BJ (cell line): ENCODE measurements at regions not wholly inside any gene's neighbourhood (a gene's known extent, or its start where the extent isn't known, plus 50 kb on each side); places are given as distances from the start of the nearest gene placed in this dataset.
"Not testable (repeated sequence)": the region's sequence is repeated elsewhere in the genome, so short reads cannot be mapped to it uniquely, and the experiment has no call there.

Experiments
- CTCF ChIA-PET: fragments of 350-600 bp; formaldehyde crosslinking; extraction: SDS; loops from one replicate; lab custom pipeline; 2021; ENCODE audit warnings: antibody characterized with exemption, inconsistent platforms; lab: Yijun Ruan, JAX
- POLR2A ChIA-PET: fragments of 300-600 bp; sonication (Branson Sonifier 250); formaldehyde crosslinking; extraction: SDS; loops from one replicate; lab custom pipeline; 2021; ENCODE audit warnings: antibody characterized with exemption; lab: Charles Lee
- DNase-seq: peaks from one replicate; pipeline ENCODE4 v3.0.0-alpha.2; 2011; ENCODE audit warnings: low read depth
- H3K27me3 ChIP-seq: 2 replicates; pipeline ENCODE4 v1.6.0; 2011; ENCODE audit warnings: low read length; ENCODE audit not compliant: control insufficient read depth, insufficient read depth
- H3K36me3 ChIP-seq: 2 replicates; pipeline ENCODE4 v1.5.1; 2011; ENCODE audit warnings: low read length; ENCODE audit not compliant: control insufficient read depth, insufficient read depth
- H3K4me3 ChIP-seq: 2 replicates; pipeline ENCODE4 v1.5.1; 2011; ENCODE audit warnings: low read depth, mild to moderate bottlenecking, control low read depth, low read length
- CTCF ChIP-seq: IDR thresholded peaks from 2 replicates; pipeline ENCODE4 v1.5.1; 2011; ENCODE audit warnings: low read depth, mild to moderate bottlenecking, control low read depth, inconsistent platforms, low read length, moderate library complexity; ENCODE audit not compliant: insufficient read depth

GRCh38 chr5:60458666-60459065, 241.3 kb downstream of the DEPDC1B start:
- no peak overlapping the region for H3K4me3 ChIP-seq
- H3K36me3 ChIP-seq = no peaks in the 10 kb centered on the region
- no peaks in the 10 kb centered on the region for H3K27me3 ChIP-seq
- DNase-seq = no peak
- no peak for TF ChIP-seq CTCF
- POLR2A ChIA-PET = no interaction called here
- CTCF ChIA-PET = no interaction called here

GRCh38 chr5:60457233-60457632, 242.7 kb downstream of the DEPDC1B start:
- DNase-seq = no peak
- H3K4me3 ChIP-seq = no peak overlapping the region
- H3K36me3 ChIP-seq = no peaks in the 10 kb centered on the region
- no peak for TF ChIP-seq CTCF
- ChIA-PET POLR2A (no interaction called here), CTCF (no interaction called here)
- no peaks in the 10 kb centered on the region for H3K27me3 ChIP-seq

- DNase-seq = no peak
- no peak for TF ChIP-seq CTCF
- no peaks in the 10 kb centered on the region for H3K36me3 ChIP-seq
- CTCF ChIA-PET = no interaction called here
- H3K27me3 ChIP-seq = no peaks in the 10 kb centered on the region
- no peak overlapping the region for H3K4me3 ChIP-seq
- POLR2A ChIA-PET = no interaction called here
Measured at GRCh38 chr5:60455589-60455988, 244.4 kb downstream of the DEPDC1B start.

- CTCF ChIA-PET, POLR2A ChIA-PET, H3K27me3 ChIP-seq, H3K36me3 ChIP-seq, DNase-seq, H3K4me3 ChIP-seq: not testable (repeated sequence)
Measured at GRCh38 chr5:60454277-60454676, 245.7 kb downstream of the DEPDC1B start.

GRCh38 chr5:60453186-60453976, 246.6 kb downstream of the DEPDC1B start:
- POLR2A ChIA-PET = no interaction called here
- Histone ChIP-seq H3K36me3 (no peaks in the 10 kb centered on the region), H3K27me3 (no peaks in the 10 kb centered on the region), H3K4me3 (no peak overlapping the region)
- no peak for DNase-seq
- CTCF ChIA-PET = interaction anchor here (0.6 kb wide), 1 partner anchor 27 kb away, joined by 3 read pairs; no protein-coding TSS in a partner anchor
- TF ChIP-seq CTCF = no peak

GRCh38 chr5:60448600-60448999, 251.4 kb downstream of the DEPDC1B start:
- H3K36me3 ChIP-seq = no peaks in the 10 kb centered on the region
- no peaks in the 10 kb centered on the region; the same call in 1 of the 2 replicates for H3K27me3 ChIP-seq
- ChIA-PET POLR2A (no interaction called here), CTCF (no interaction called here)
- no peak overlapping the region for H3K4me3 ChIP-seq
- no peak for TF ChIP-seq CTCF
- no peak for DNase-seq
